Activated CD8-positive, alpha-beta memory T cell treated with anti-CD3 and anti-CD28 coated beads, Interleukin-2, amount 50 U/mL, for 1 hour (primary cell): ENCODE measurements at regions not wholly inside any gene's neighbourhood (a gene's known extent, or its start where the extent isn't known, plus 50 kb on each side); places are given as distances from the start of the nearest gene placed in this dataset.
"Not testable (repeated sequence)": the region's sequence is repeated elsewhere in the genome, so short reads cannot be mapped to it uniquely, and the experiment has no call there.

Experiments
- DNase-seq: peaks from one replicate; pipeline ENCODE4 v3.0.0-alpha.2; 2020; ENCODE audit errors: extremely low read depth

DNA sequence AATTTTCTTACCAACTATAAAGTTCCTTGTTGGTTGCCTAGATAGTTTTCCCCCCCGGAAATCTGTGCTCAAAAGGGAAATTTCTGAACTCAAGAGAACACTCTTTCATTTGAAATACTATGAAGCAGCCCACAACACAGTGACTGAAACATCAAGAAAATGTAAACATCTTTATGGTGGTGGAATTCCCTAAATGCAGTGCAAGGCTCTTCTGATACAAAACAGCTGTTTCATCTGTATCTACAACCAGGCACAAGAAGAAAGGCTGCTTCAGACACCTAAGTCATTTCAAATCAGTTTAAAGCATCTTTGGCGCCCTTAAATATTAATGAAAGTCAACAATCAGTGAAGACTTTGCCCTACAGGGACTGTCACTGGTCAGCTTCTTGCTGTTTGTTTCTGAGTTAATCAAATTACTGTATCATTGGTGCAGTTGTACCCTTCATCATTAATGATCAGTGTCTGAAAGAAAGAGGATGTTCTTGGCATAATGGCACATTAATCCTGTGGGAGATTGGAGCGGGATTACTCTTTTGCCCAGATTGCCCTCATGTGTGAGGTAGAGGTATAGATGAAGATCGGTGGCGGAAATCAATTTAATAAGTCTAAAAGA lies 947.0 kb downstream of the NR2F1-AS1 start:
- DNase-seq, result no peak

GRCh38 chr5:92633176-92633575 lies 947.8 kb downstream of the NR2F1-AS1 start:
- no peak for DNase-seq

DNA sequence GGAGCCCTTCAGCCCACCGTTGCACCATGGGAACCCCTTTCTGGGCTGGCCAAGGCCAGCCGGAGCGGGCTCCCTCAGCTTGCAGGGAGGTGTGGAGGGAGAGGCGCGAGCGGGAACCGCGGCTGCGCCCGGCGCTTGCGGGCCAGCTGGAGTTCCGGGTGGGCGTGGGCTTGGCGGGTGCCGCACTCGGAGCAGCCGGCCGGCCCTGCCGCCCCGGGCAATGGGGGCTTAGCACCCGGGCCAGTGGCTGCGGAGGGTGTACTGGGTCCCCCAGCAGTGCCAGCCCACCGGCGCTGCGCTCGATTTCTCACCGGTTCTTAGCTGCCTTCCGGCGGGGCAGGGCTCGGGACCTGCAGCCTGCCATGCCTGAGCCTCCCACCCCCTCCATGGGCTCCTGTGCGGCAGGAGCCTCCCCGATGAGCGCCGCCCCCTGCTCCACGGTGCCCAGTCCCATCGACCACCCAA lies 949.8 kb downstream of the NR2F1-AS1 start:
- not testable (repeated sequence) for DNase-seq

DNA sequence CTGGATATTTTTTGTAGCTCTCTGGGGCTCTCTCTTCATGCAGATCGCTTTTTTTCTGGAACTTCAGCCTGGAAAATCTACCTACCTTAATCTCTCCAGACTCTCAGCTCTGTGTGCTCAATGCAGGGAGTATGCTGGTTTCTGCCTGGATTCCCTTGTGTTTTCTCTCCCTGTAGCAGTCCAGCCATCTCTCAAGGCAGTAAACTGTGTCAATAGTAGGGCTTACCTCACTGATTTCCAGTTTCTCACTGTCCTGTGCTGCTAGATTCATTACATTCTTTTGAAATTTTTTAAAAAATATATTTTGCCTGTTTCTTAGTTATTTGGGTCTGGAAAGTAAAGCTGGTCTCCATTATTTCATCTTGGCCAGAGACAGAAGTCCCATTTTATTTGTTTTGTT lies 951.4 kb downstream of the NR2F1-AS1 start:
- no peak for DNase-seq

- no peak for DNase-seq
Observed at GRCh38 chr5:92629000-92629399, 952.0 kb downstream of the NR2F1-AS1 start.

- DNase-seq, result no peak
Observed at GRCh38 chr5:92627186-92627585, 953.8 kb downstream of the NR2F1-AS1 start.

- no peak for DNase-seq
Observed at GRCh38 chr5:92616085-92616484, 964.9 kb downstream of the NR2F1-AS1 start.

- no peak for DNase-seq
Observed at GRCh38 chr5:92613546-92613945, 967.5 kb downstream of the NR2F1-AS1 start.

GRCh38 chr5:92610435-92610834 lies 970.6 kb downstream of the NR2F1-AS1 start:
- not testable (repeated sequence) for DNase-seq

GRCh38 chr5:92605591-92605990 lies 975.4 kb downstream of the NR2F1-AS1 start:
- no peak for DNase-seq

GRCh38 chr5:92599217-92599810 lies 981.7 kb downstream of the NR2F1-AS1 start:
- no peak for DNase-seq

DNA sequence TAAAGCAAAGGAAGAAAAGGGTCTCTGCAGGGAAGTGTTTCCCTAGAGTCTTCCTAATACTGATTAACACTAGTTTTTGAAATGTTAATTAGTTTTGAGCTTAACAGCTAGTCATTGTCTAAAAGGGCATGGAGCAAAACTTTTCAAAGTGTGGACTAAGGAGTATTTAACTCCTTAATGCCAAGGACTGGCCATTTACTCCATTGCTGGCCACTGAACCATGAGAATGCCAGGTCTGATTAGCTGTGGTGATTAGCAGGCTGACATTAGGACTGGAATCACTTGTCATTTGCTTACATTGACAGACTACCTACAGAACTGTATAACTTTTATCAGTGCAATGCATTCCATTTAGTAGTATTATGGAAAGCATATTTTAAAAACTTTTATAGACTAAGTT lies 987.0 kb downstream of the NR2F1-AS1 start:
- DNase-seq, result no peak

GRCh38 chr5:92588876-92589275 lies 992.1 kb downstream of the NR2F1-AS1 start:
- DNase-seq, result no peak

GRCh38 chr5:92581690-92582089 lies 999.3 kb downstream of the NR2F1-AS1 start:
- DNase-seq, result no peak

GRCh38 chr5:92581249-92581648 lies 999.8 kb downstream of the NR2F1-AS1 start:
- no peak for DNase-seq

DNA sequence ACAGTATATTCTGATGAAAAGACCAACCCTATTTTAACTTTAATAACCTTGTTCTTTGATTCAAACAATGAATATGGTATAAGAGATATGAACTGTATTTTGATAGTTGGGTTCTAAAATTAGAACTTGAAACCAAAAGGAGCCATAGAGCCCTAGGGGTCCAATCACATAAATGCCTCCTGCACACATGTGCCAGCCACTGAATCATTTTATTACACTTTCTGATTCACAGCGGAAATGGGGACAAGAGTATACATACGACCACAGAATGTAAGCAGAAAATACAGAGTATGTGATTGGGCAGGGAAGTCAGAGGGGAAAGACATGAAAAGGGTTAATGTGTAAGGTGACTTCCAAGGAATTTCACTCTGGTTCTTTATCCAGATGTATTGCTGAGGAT lies 1000.2 kb downstream of the NR2F1-AS1 start:
- no peak for DNase-seq

GRCh38 chr5:92574023-92574422 lies 1007.0 kb downstream of the NR2F1-AS1 start:
- no peak for DNase-seq

DNA sequence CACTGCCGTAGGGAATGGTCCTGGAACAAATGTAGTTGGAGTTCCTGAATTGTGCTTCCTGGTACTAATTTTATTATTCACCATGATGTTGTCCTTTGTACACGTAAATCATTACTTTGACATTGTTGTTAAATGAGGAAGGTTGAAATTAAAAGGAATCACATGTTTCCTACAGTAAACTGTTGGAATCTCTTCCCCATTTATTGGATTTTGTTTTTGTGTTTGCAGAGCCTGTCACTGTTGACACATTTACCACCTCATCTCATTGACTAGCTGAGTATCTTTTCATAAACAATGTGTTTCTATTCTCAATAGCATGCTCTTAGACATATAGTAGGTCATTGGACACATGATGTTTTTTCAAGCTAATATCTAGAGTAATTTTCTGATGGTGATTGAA lies 1012.5 kb downstream of the NR2F1-AS1 start:
- no peak for DNase-seq

- DNase-seq, result no peak
Observed at GRCh38 chr5:92567831-92568450, 1013.1 kb downstream of the NR2F1-AS1 start.

- no peak for DNase-seq
Observed at GRCh38 chr5:92566113-92566786, 1014.8 kb downstream of the NR2F1-AS1 start.

DNA sequence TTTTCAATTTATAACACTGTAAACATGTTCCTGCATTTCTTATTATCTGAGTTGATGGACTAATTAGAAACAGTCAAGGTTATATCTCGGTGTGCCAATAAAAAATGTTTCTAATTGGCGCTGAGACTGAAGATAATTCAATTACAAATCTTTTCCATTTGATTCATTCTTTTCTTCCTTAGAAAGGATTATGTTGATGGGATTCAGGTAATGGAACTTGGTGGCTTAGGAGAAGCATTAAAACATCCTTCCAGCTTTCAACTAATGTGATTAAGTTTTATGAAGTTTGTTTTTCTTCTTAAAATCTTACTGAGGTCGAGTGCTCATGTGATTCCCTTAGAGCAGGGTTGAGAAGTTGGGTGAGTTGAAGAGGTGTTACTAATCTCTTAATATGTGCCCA lies 1015.3 kb downstream of the NR2F1-AS1 start:
- no peak for DNase-seq

DNA sequence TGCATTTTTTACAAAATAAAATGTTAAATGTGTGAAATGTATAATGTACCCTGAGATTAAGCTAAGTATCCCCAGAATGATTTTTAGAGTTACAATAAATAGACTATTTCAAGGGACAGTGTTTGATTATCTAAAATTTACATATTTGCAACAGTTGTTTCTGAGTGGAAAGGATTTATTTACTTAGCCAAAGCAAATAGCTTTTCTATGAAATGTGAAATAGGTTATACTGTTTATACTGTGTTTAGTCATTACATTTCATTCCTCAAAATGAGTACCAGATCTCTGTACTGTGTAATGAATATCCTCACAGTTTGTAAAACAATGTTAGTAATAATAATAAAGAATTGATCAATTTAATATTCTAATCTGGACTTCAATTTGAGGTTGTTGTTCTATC lies 1019.0 kb downstream of the NR2F1-AS1 start:
- DNase-seq, result no peak
